Lung (tissue), 11 donors: ENCODE measurements at regions not wholly inside any gene's neighbourhood (a gene's known extent, or its start where the extent isn't known, plus 50 kb on each side); places are given as distances from the start of the nearest gene placed in this dataset.
A peak's percentile ranks its signal among the peaks of the same experiment; 100 is the strongest.

ENCODE experiments used
- ATAC-seq: fragments of 200-7000 bp; cut with Tn5 transposase; one replicate; pipeline ENCODE4 v1.9.1; 2020; ENCODE audit warnings: moderate number of reproducible peaks; ENCODE audit not compliant: insufficient read depth, low FRiP score
- DNase-seq, 3 donors: peaks; one replicate each; pipeline ENCODE4 v3.0.0-alpha.2; 2013 to 2017
- H3K27ac ChIP-seq, 2 donors: one replicate each; pipeline ENCODE4 v1.5.1; 2013; ENCODE audit warnings: mild to moderate bottlenecking in 2 of 2, moderate library complexity in 2 of 2, control low read depth in 1 of 2, inconsistent platforms in 1 of 2, low read depth in 1 of 2, low read length in 1 of 2
- H3K27me3 ChIP-seq, 3 donors: one replicate each; pipeline ENCODE4 v1.5.1; 2013; ENCODE audit warnings: low read length in 2 of 3; ENCODE audit not compliant: control insufficient read depth in 3 of 3, insufficient read depth in 3 of 3
- H3K36me3 ChIP-seq, 4 donors: one replicate each; pipeline ENCODE4 v1.5.1; 2013; ENCODE audit warnings: low read length in 4 of 4, mild to moderate bottlenecking in 1 of 4, moderate library complexity in 1 of 4; ENCODE audit not compliant: control insufficient read depth in 4 of 4, insufficient read depth in 4 of 4
- H3K4me1 ChIP-seq, 5 donors: one replicate each; pipeline ENCODE4 v1.5.1; 2013; ENCODE audit warnings: low read length in 5 of 5, mild to moderate bottlenecking in 2 of 5, moderate library complexity in 1 of 5; ENCODE audit not compliant: control insufficient read depth in 5 of 5, insufficient read depth in 5 of 5
- H3K4me3 ChIP-seq: one replicate; pipeline ENCODE4 v1.5.1; 2013; ENCODE audit warnings: mild to moderate bottlenecking, control low read depth, moderate library complexity
- H3K9ac ChIP-seq, 2 donors: one replicate each; pipeline ENCODE4 v1.5.1; 2013; ENCODE audit warnings: low read length in 2 of 2, control low read depth in 1 of 2; ENCODE audit not compliant: insufficient read depth in 1 of 2
- H3K9me3 ChIP-seq, 4 donors: one replicate each; pipeline ENCODE4 v1.5.1; 2013; ENCODE audit warnings: low read length in 3 of 4, mild to moderate bottlenecking in 1 of 4, moderate library complexity in 1 of 4; ENCODE audit not compliant: control insufficient read depth in 4 of 4, insufficient read depth in 3 of 4
- CTCF ChIP-seq: IDR thresholded peaks from 2 replicates; pipeline ENCODE4 v1.5.1; 2012; ENCODE audit warnings: mild to moderate bottlenecking; ENCODE audit errors: control extremely low read depth, extremely low read depth
- WGBS, 2 donors: extraction: QIAGEN DNeasy Blood & Tissue Kit; methylation state at CpG; one replicate each; pipeline ENCODE4 v1.1.7; 2013; 5-methylcytosine and 5-hydroxymethylcytosine counted together
- donor health status: control.
- donor health status: control.
- donor health status: Bipolar disorder and iron deficiency.
- donor health status: healthy.
- donor health status: DM: yes; HTN: yes; CAD: no.

- no peak overlapping the region for H3K27ac ChIP-seq
- no peaks in the 10 kb centered on the region for H3K36me3 ChIP-seq
- H3K27me3 ChIP-seq = no peaks in the 10 kb centered on the region
- no peak overlapping the region for H3K4me3 ChIP-seq
- no peak overlapping the region for H3K9ac ChIP-seq
- H3K4me1 ChIP-seq = no peaks in the 10 kb centered on the region
- H3K9me3 ChIP-seq = no peaks in the 10 kb centered on the region
- ATAC-seq (no peak), DNase-seq (peak; percentile 48 to 54 (median 49))
- 45% methylated on average over 7 of the region's 7 CpGs for WGBS, 2 donors
- no peak for TF ChIP-seq CTCF
Observed at GRCh38 chr16:62225675-62226074, 189.4 kb upstream of the CDH8 start.

GRCh38 chr16:62224646-62225209 is 188.5 kb upstream of the CDH8 start:
- H3K9me3 ChIP-seq = no peaks in the 10 kb centered on the region
- H3K36me3 ChIP-seq = no peaks in the 10 kb centered on the region
- ATAC-seq = no peak
- no peaks in the 10 kb centered on the region for H3K27me3 ChIP-seq
- H3K4me1 ChIP-seq = no peaks in the 10 kb centered on the region
- DNase-seq = no peak
- WGBS, 2 donors = 56 to 59% methylated on average over 9 of the region's 9 CpGs
- H3K9ac ChIP-seq = no peak overlapping the region
- no peak for TF ChIP-seq CTCF
- H3K4me3 ChIP-seq = no peak overlapping the region
- no peak overlapping the region for H3K27ac ChIP-seq

GRCh38 chr16:62216837-62217236 is 180.6 kb upstream of the CDH8 start:
- no peak for ATAC-seq
- WGBS, 2 donors = 71 to 85% methylated on average over 3 of the region's 3 CpGs
- TF ChIP-seq CTCF = no peak

GRCh38 chr16:62213763-62214162 is 177.5 kb upstream of the CDH8 start:
- no peaks in the 10 kb centered on the region for H3K4me1 ChIP-seq
- no peak overlapping the region for H3K4me3 ChIP-seq
- peaks cover 0 to 2% (median 0%) of the 10 kb centered on the region in 4 donors for H3K9me3 ChIP-seq
- H3K27me3 ChIP-seq = no peaks in the 10 kb centered on the region
- WGBS, 2 donors = 75 to 78% methylated on average over 2 of the region's 2 CpGs
- no peak overlapping the region for H3K9ac ChIP-seq
- no peak for TF ChIP-seq CTCF
- no peak overlapping the region for H3K27ac ChIP-seq
- DNase-seq (no peak), ATAC-seq (no peak)
- H3K36me3 ChIP-seq = no peaks in the 10 kb centered on the region

More at GRCh38 chr16:62216837-62217236, 180.6 kb upstream of the CDH8 start:
- no peak overlapping the region for H3K9ac ChIP-seq
- H3K4me3 ChIP-seq = no peak overlapping the region
- H3K27ac ChIP-seq = no peak overlapping the region
- no peaks in the 10 kb centered on the region for H3K27me3 ChIP-seq
- no peaks in the 10 kb centered on the region for H3K4me1 ChIP-seq
- DNase-seq = no peak
- peaks cover 0 to 2% (median 0%) of the 10 kb centered on the region in 4 donors for H3K9me3 ChIP-seq
- no peaks in the 10 kb centered on the region for H3K36me3 ChIP-seq
